SK-MEL-5 (cell line): ENCODE measurements at regions not wholly inside any gene's neighbourhood (a gene's known extent, or its start where the extent isn't known, plus 50 kb on each side); places are given as distances from the start of the nearest gene placed in this dataset.
"Not testable (repeated sequence)": the region's sequence is repeated elsewhere in the genome, so short reads cannot be mapped to it uniquely, and the experiment has no call there.

Experiments
- DNase-seq: peaks from one replicate; pipeline ENCODE4 v3.0.0-alpha.2; 2016; ENCODE audit warnings: low read depth, low spot score
- in situ Hi-C: cut with HindIII; loops from 2 replicates; pipeline ENCODE4 v1.10.0; 2016; ENCODE audit warnings: low sequenced_read_pairs, high pct_unique_total_duplicates, low pct_unique_long_range_greater_than_20kb

- in situ Hi-C loops, result no loop called here
- DNase-seq, result no peak
These were observed 691.5 kb upstream of the LRRN3 start for GRCh38 chr7:110399421-110399820.

GRCh38 chr7:110400411-110400810 is 690.5 kb upstream of the LRRN3 start:
- no peak for DNase-seq
- in situ Hi-C loops, result no loop called here

- in situ Hi-C loops, result no loop called here
These were observed 683.7 kb upstream of the LRRN3 start for GRCh38 chr7:110407242-110407641.

GRCh38 chr7:110407706-110408105 is 683.2 kb upstream of the LRRN3 start:
- no peak for DNase-seq
- in situ Hi-C loops, result no loop called here

More at GRCh38 chr7:110407242-110407641, 683.7 kb upstream of the LRRN3 start:
- no peak for DNase-seq

GRCh38 chr7:110412614-110413013 is 678.3 kb upstream of the LRRN3 start:
- in situ Hi-C loops, result no loop called here
- DNase-seq, result no peak

GRCh38 chr7:110413038-110413437 is 677.9 kb upstream of the LRRN3 start:
- DNase-seq, result no peak
- in situ Hi-C loops, result no loop called here

GRCh38 chr7:110417611-110418010 is 673.3 kb upstream of the LRRN3 start:
- in situ Hi-C loops, result no loop called here
- DNase-seq, result no peak

GRCh38 chr7:110418659-110419280 is 672.2 kb upstream of the LRRN3 start:
- in situ Hi-C loops, result no loop called here
- no peak for DNase-seq

GRCh38 chr7:110420788-110421187 is 670.1 kb upstream of the LRRN3 start:
- no peak for DNase-seq
- in situ Hi-C loops, result no loop called here

GRCh38 chr7:110421490-110422241 is 669.3 kb upstream of the LRRN3 start:
- DNase-seq, result no peak
- in situ Hi-C loops, result no loop called here

- in situ Hi-C loops, result no loop called here
- DNase-seq, result no peak
These were observed 658.8 kb upstream of the LRRN3 start for GRCh38 chr7:110432061-110432553.

GRCh38 chr7:110438926-110439325 is 652.0 kb upstream of the LRRN3 start:
- in situ Hi-C loops, result not testable (repeated sequence)

GRCh38 chr7:110442381-110442837 is 648.5 kb upstream of the LRRN3 start:
- peak; percentile 82 for DNase-seq
- in situ Hi-C loops, result no loop called here

More at GRCh38 chr7:110438926-110439325, 652.0 kb upstream of the LRRN3 start:
- DNase-seq, result not testable (repeated sequence)

GRCh38 chr7:110446658-110447057 is 644.3 kb upstream of the LRRN3 start:
- DNase-seq, result no peak
- in situ Hi-C loops, result no loop called here

GRCh38 chr7:110448918-110449317 is 642.0 kb upstream of the LRRN3 start:
- in situ Hi-C loops, result no loop called here

GRCh38 chr7:110454713-110455112 is 636.2 kb upstream of the LRRN3 start:
- in situ Hi-C loops, result no loop called here
- DNase-seq, result no peak

More at GRCh38 chr7:110448918-110449317, 642.0 kb upstream of the LRRN3 start:
- DNase-seq, result no peak

- in situ Hi-C loops, result no loop called here
- no peak for DNase-seq
These were observed 629.3 kb upstream of the LRRN3 start for GRCh38 chr7:110461621-110462020.

- in situ Hi-C loops, result no loop called here
These were observed 620.5 kb upstream of the LRRN3 start for GRCh38 chr7:110470420-110470819.

GRCh38 chr7:110472419-110472818 is 618.5 kb upstream of the LRRN3 start:
- in situ Hi-C loops, result not testable (repeated sequence)

More at GRCh38 chr7:110470420-110470819, 620.5 kb upstream of the LRRN3 start:
- DNase-seq, result peak; percentile 7

More at GRCh38 chr7:110472419-110472818, 618.5 kb upstream of the LRRN3 start:
- DNase-seq, result not testable (repeated sequence)
